OCI-LY7 (cell line): ENCODE measurements at regions not wholly inside any gene's neighbourhood (a gene's known extent, or its start where the extent isn't known, plus 50 kb on each side); places are given as distances from the start of the nearest gene placed in this dataset.

Experiments used
- BruUV-seq: library from RNA; stranded (reverse); fragments of 400-500 nt; replicated peaks from 2 replicates; lab custom pipeline; 2021; lab: Mats Ljungman, UMichigan
- CTCF ChIA-PET: fragments of 300-600 bp; sonication (Branson Sonifier 250); formaldehyde crosslinking; loops from one replicate; lab custom pipeline; 2022; ENCODE audit warnings: antibody characterized with exemption; ENCODE audit not compliant: unreplicated experiment; lab: Charles Lee
- POLR2A ChIA-PET: fragments of 300-600 bp; sonication (Branson Sonifier 250); formaldehyde crosslinking; loops from one replicate; lab custom pipeline; 2022; ENCODE audit warnings: antibody characterized with exemption; lab: Charles Lee
- DNase-seq: peaks from one replicate; pipeline ENCODE4 v3.0.0-alpha.2; 2015; ENCODE audit warnings: low spot score
- H2AFZ ChIP-seq: fragments of 200-600 bp; sonication (generic), shearing (Covaris generic); 2 replicates; pipeline ENCODE4 v1.6.1; 2014; ENCODE audit warnings: mild to moderate bottlenecking, antibody characterized with exemption, low read length, moderate library complexity
- H3K27ac ChIP-seq: fragments of 200-600 bp; sonication (generic); 2 replicates; pipeline ENCODE4 v1.5.1; 2014; ENCODE audit warnings: mixed run types, low read depth, mild to moderate bottlenecking, moderate library complexity, low read length, inconsistent platforms; ENCODE audit not compliant: poor library complexity, severe bottlenecking
- H3K36me3 ChIP-seq: fragments of 200-600 bp; sonication (generic); 2 replicates; pipeline ENCODE4 v1.6.1; 2014; ENCODE audit warnings: mild to moderate bottlenecking, antibody characterized with exemption, low read length, moderate library complexity, mixed read lengths; ENCODE audit not compliant: insufficient read depth
- H3K4me1 ChIP-seq: fragments of 200-600 bp; sonication (generic); 2 replicates; pipeline ENCODE4 v1.5.1; 2014; ENCODE audit warnings: mild to moderate bottlenecking, low read length; ENCODE audit not compliant: insufficient read depth, poor library complexity, severe bottlenecking
- H3K4me2 ChIP-seq: fragments of 200-600 bp; sonication (generic); 2 replicates; pipeline ENCODE4 v1.6.1; 2014; ENCODE audit warnings: mild to moderate bottlenecking, low read length
- H3K4me3 ChIP-seq: fragments of 200-600 bp; sonication (generic); 2 replicates; pipeline ENCODE4 v1.5.1; 2014; ENCODE audit warnings: mild to moderate bottlenecking, low read depth, low read length; ENCODE audit not compliant: poor library complexity, severe bottlenecking
- H3K79me2 ChIP-seq: fragments of 200-600 bp; sonication (generic); 2 replicates; pipeline ENCODE4 v1.6.1; 2016; ENCODE audit warnings: low read depth, mild to moderate bottlenecking, low read length, moderate library complexity, mixed read lengths; ENCODE audit not compliant: insufficient read depth
- H3K9me2 ChIP-seq: fragments of 200-600 bp; sonication (generic); 2 replicates; pipeline ENCODE4 v1.6.1; 2016; ENCODE audit warnings: mild to moderate bottlenecking, low read length, mixed read lengths; ENCODE audit not compliant: insufficient read depth
- H3K9me3 ChIP-seq: fragments of 200-600 bp; sonication (generic); 2 replicates; pipeline ENCODE4 v1.6.1; 2014; ENCODE audit warnings: mild to moderate bottlenecking, mixed run types, low read length, mixed read lengths
- H4K20me1 ChIP-seq: fragments of 200-600 bp; sonication (generic); 2 replicates; pipeline ENCODE4 v1.6.1; 2014; ENCODE audit warnings: mild to moderate bottlenecking, antibody characterized with exemption, low read length, moderate library complexity, mixed read lengths; ENCODE audit not compliant: insufficient read depth
- CTCF ChIP-seq: fragments of 200-600 bp; sonication (generic); conservative IDR thresholded peaks from 2 replicates; pipeline ENCODE4 v1.5.1; 2014; ENCODE audit warnings: mild to moderate bottlenecking, antibody characterized with exemption, low read length, moderate library complexity, mixed read lengths
- EZH2phosphoT487 ChIP-seq: fragments of 200-600 bp; sonication (generic); IDR thresholded peaks from 2 replicates; pipeline ENCODE4 v1.6.1; 2018; ENCODE audit warnings: low read depth, borderline replicate concordance, mild to moderate bottlenecking, mixed run types, antibody characterized with exemption, low read length, moderate library complexity, mixed read lengths
- intact Hi-C: fragments of 100-400 bp; cut with micrococcal nuclease; formaldehyde crosslinking; loops from one replicate; pipeline ENCODE4 v1.10.0; 2022; ENCODE audit not compliant: unreplicated experiment

DNA sequence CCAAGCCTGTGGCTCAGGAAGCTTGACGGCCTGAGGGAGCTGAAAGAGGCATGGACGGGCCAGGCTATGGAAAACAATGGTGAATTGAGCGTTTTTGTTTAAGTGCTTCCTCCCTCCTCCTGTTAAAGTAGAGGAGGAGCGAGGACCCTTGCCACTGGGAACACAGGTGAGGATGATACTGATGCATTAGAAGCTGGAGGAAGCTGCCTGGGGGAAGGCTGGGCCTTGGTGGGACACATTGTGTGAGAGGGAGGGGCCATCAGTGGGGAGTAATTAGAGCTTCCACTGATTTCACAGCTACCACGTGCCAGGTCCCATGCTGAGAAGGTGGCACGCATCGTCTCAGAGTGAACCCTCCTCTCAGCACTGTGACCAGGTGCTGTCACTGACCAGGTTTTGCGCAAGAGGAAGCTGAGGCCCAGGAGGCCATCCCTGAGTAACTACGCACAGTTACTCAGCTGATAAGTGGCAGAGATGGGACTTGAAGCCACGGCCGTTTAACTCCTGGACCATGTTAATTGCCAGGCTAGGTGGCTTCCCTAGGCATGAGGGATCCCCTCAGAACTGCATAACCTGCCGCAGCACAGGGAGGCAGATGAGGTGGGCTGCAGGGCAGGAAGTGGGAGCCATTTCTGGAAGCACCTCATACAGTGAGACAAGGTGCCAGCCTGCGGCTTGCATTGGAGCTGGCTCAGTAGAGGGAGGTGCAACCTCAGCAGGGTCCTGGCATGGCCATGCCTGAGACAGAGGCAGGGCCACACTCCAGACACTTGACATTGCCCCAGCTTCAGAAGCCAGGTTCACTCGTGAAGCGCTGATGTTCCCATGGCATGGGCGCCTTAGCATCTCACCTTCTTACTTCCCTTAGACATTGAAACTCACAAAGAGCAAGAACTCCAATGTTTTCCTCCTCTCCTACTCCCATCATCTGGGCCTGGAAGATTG is 195.3 kb upstream of the MVB12B start:
- peaks cover 11% of the 10 kb centered on the region for H3K9me3 ChIP-seq
- H3K4me1 ChIP-seq: no peaks in the 10 kb centered on the region
- H3K79me2 ChIP-seq: no peaks in the 10 kb centered on the region
- no peak overlapping the region for H3K4me2 ChIP-seq
- ChIA-PET CTCF (no interaction called here), POLR2A (interaction anchor here (0.6 kb wide), 1 partner anchor 1070 kb away, joined by 3 read pairs; no protein-coding TSS in a partner anchor)
- no peak overlapping the region for H2AFZ ChIP-seq
- intact Hi-C loops: no loop called here
- H4K20me1 ChIP-seq: no peaks in the 10 kb centered on the region
- no TSS peak for BruUV-seq
- H3K36me3 ChIP-seq: no peaks in the 10 kb centered on the region
- no peak for DNase-seq
- H3K27ac ChIP-seq: no peak overlapping the region
- no peak overlapping the region for H3K4me3 ChIP-seq
- TF ChIP-seq EZH2phosphoT487: no peak
- TF ChIP-seq CTCF: no peak
- no peaks in the 10 kb centered on the region for H3K9me2 ChIP-seq

DNA sequence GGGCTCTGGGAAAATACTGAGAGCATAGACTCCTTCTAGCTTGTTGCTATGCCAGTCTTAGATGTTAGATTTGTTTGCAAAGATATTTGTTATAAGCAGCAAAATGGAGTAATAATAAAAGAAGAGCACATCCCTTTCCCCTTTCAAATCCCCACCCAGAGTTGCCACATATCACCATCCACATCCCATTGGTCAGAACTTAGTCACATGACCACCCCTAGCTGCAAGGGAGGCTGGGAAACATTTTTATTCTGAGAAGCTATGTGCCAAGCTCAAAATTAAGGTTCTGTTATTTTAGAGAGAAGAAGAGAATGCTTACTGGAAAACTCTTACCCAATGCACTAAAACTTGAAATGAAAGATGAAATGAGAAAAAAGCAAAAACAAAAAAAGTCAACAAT is 193.9 kb upstream of the MVB12B start:
- no peaks in the 10 kb centered on the region for H3K9me2 ChIP-seq
- no peak overlapping the region for H3K27ac ChIP-seq
- peaks cover 14% of the 10 kb centered on the region for H3K9me3 ChIP-seq
- TF ChIP-seq CTCF: no peak
- no peak for TF ChIP-seq EZH2phosphoT487
- H4K20me1 ChIP-seq: no peaks in the 10 kb centered on the region
- H3K4me1 ChIP-seq: no peaks in the 10 kb centered on the region
- no peaks in the 10 kb centered on the region for H3K36me3 ChIP-seq
- no peaks in the 10 kb centered on the region for H3K79me2 ChIP-seq
- H3K4me3 ChIP-seq: no peak overlapping the region
- no peak overlapping the region for H3K4me2 ChIP-seq
- H2AFZ ChIP-seq: no peak overlapping the region
- ChIA-PET CTCF (no interaction called here), POLR2A (no interaction called here)
- DNase-seq: no peak
- intact Hi-C loops: no loop called here
- BruUV-seq: no TSS peak

GRCh38 chr9:126144196-126144595 is 182.4 kb upstream of the MVB12B start:
- H3K4me3 ChIP-seq: no peak overlapping the region
- no peaks in the 10 kb centered on the region for H3K4me1 ChIP-seq
- H3K36me3 ChIP-seq: no peaks in the 10 kb centered on the region
- no peaks in the 10 kb centered on the region for H3K79me2 ChIP-seq
- H3K9me3 ChIP-seq: 0 out of 2 replicates have a peak, but pooled peaks cover 6% of the 10 kb centered on the region
- no peaks in the 10 kb centered on the region for H3K9me2 ChIP-seq
- TF ChIP-seq EZH2phosphoT487: no peak
- TF ChIP-seq CTCF: no peak
- ChIA-PET POLR2A (interaction anchor here (0.6 kb wide), 1 partner anchor 97 kb away, joined by 4 read pairs; no protein-coding TSS in a partner anchor), CTCF (no interaction called here)
- no peaks in the 10 kb centered on the region for H4K20me1 ChIP-seq
- no peak overlapping the region for H3K4me2 ChIP-seq
- no peak for DNase-seq
- BruUV-seq: no TSS peak
- no peak overlapping the region for H2AFZ ChIP-seq
- intact Hi-C loops: no loop called here
- H3K27ac ChIP-seq: no peak overlapping the region
